SK-N-SH treated with all-trans-retinoic acid at 6 μM for 48 hours (cell line): ENCODE measurements at regions not wholly inside any gene's neighbourhood (a gene's known extent, or its start where the extent isn't known, plus 50 kb on each side); places are given as distances from the start of the nearest gene placed in this dataset.

Source experiments
- ATAC-seq: fragments of 200-7000 bp; cut with Tn5 transposase; 3 replicates; pipeline ENCODE4 v1.9.1; 2020; ENCODE audit warnings: mild to moderate bottlenecking, moderate library complexity
- ARNTL ChIP-seq: fragments of 450-650 bp; formaldehyde crosslinking; IDR thresholded peaks from 2 replicates; pipeline ENCODE4 v1.5.0; 2020; ENCODE audit warnings: low read depth, mild to moderate bottlenecking, moderate library complexity, borderline replicate concordance
- BACH2 ChIP-seq: fragments of 250-450 bp; sonication (Bioruptor Pico); IDR thresholded peaks from 2 replicates; pipeline ENCODE4 v1.9.0; 2021; ENCODE audit warnings: mild to moderate bottlenecking, borderline replicate concordance
- CSDC2 ChIP-seq: fragments of 250-450 bp; sonication (Bioruptor Pico); IDR thresholded peaks from 2 replicates; pipeline ENCODE4 v1.5.0; 2020; ENCODE audit warnings: mild to moderate bottlenecking, moderate library complexity
- ESRRG ChIP-seq: fragments of 250-450 bp; sonication (Bioruptor Pico); IDR thresholded peaks from 2 replicates; pipeline ENCODE4 v1.6.1; 2021; ENCODE audit warnings: mild to moderate bottlenecking
- GLIS3 ChIP-seq: fragments of 250-450 bp; sonication (Bioruptor Pico); IDR thresholded peaks from 2 replicates; pipeline ENCODE4 v1.5.0; 2020; ENCODE audit warnings: mild to moderate bottlenecking, moderate library complexity
- ISL1 ChIP-seq: fragments of 250-450 bp; sonication (Bioruptor Pico); IDR thresholded peaks from 2 replicates; pipeline ENCODE4 v2.1.2; 2022; ENCODE audit warnings: mild to moderate bottlenecking, moderate library complexity
- PPARA ChIP-seq: fragments of 250-450 bp; sonication (Bioruptor Pico); IDR thresholded peaks from 2 replicates; pipeline ENCODE4 v1.5.0; 2020; ENCODE audit warnings: mild to moderate bottlenecking, borderline replicate concordance
- RARB ChIP-seq: fragments of 250-450 bp; sonication (Bioruptor Pico); IDR thresholded peaks from 2 replicates; pipeline ENCODE4 v1.8.0; 2021; ENCODE audit warnings: mild to moderate bottlenecking, moderate library complexity
- SNAI2 ChIP-seq: fragments of 250-450 bp; sonication (Bioruptor Pico); IDR thresholded peaks from 2 replicates; pipeline ENCODE4 v1.5.0; 2020; ENCODE audit warnings: mild to moderate bottlenecking, moderate library complexity
- TOX ChIP-seq: fragments of 250-450 bp; sonication (Bioruptor Pico); IDR thresholded peaks from 2 replicates; pipeline ENCODE4 v1.8.0; 2021; ENCODE audit warnings: mild to moderate bottlenecking, moderate library complexity, borderline replicate concordance
- ZC3H10 ChIP-seq: fragments of 250-450 bp; sonication (Bioruptor Pico); IDR thresholded peaks from 2 replicates; pipeline ENCODE4 v1.5.1; 2021; ENCODE audit warnings: mild to moderate bottlenecking, moderate library complexity
- ZFP3 ChIP-seq: fragments of 250-450 bp; sonication (Bioruptor Pico); IDR thresholded peaks from 2 replicates; pipeline ENCODE4 v1.5.0; 2020; ENCODE audit warnings: mild to moderate bottlenecking, moderate library complexity
- ZFP30 ChIP-seq: fragments of 450-650 bp; formaldehyde crosslinking; IDR thresholded peaks from 2 replicates; pipeline ENCODE4 v1.5.0; 2022; ENCODE audit warnings: mild to moderate bottlenecking, moderate library complexity
- ZNF565 ChIP-seq: fragments of 450-650 bp; formaldehyde crosslinking; conservative IDR thresholded peaks from 2 replicates; pipeline ENCODE4 v1.5.0; 2020; ENCODE audit warnings: low read depth, mild to moderate bottlenecking, moderate library complexity
- ZNF8 ChIP-seq: fragments of 450-650 bp; formaldehyde crosslinking; IDR thresholded peaks from 2 replicates; pipeline ENCODE4 v1.5.0; 2020; ENCODE audit warnings: mild to moderate bottlenecking, moderate library complexity
- TF ChIP-seq, protein P1 (sequence below): fragments of 250-450 bp; sonication (Bioruptor Pico); IDR thresholded peaks from 2 replicates; pipeline ENCODE4 v1.8.0; 2021; ENCODE audit warnings: low read depth, mild to moderate bottlenecking, moderate library complexity, borderline replicate concordance
- TF ChIP-seq, protein P2 (sequence below): fragments of 250-450 bp; sonication (Bioruptor Pico); IDR thresholded peaks from 2 replicates; pipeline ENCODE4 v1.5.0; 2020; ENCODE audit warnings: mild to moderate bottlenecking, moderate library complexity
- TF ChIP-seq, protein P3 (sequence below): fragments of 250-450 bp; sonication (Bioruptor Pico); IDR thresholded peaks from 2 replicates; pipeline ENCODE4 v1.5.1; 2021; ENCODE audit warnings: mild to moderate bottlenecking, moderate library complexity
- TF ChIP-seq, protein P4 (sequence below): fragments of 250-450 bp; sonication (Bioruptor Pico); IDR thresholded peaks from 2 replicates; pipeline ENCODE4 v1.8.0; 2020; ENCODE audit warnings: mild to moderate bottlenecking, moderate library complexity, borderline replicate concordance

DNA sequence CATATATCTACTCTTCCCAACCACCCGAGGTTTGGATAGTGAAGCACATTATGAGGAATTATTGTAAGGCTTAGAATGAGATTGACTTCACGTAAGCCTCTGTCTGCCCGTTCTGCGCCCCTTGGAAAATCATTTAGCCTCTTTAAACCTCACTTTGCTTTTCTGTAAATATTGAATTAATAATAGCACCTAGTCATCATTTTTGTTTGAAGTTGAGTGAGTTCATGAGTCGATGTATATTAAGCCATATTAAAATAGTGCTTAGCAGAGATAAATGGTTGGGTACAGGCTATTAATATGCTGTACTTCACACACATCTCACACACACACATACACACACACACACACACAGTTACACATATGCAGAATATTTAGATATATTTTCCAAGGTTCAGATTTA lies 344.8 kb upstream of the EYS start:
- no peak for ATAC-seq
- TF ChIP-seq ESRRG (CRISPR knock-in tag), result no peak
- no peak for TF ChIP-seq TOX (CRISPR knock-in tag)
- TF ChIP-seq, protein P1, sequence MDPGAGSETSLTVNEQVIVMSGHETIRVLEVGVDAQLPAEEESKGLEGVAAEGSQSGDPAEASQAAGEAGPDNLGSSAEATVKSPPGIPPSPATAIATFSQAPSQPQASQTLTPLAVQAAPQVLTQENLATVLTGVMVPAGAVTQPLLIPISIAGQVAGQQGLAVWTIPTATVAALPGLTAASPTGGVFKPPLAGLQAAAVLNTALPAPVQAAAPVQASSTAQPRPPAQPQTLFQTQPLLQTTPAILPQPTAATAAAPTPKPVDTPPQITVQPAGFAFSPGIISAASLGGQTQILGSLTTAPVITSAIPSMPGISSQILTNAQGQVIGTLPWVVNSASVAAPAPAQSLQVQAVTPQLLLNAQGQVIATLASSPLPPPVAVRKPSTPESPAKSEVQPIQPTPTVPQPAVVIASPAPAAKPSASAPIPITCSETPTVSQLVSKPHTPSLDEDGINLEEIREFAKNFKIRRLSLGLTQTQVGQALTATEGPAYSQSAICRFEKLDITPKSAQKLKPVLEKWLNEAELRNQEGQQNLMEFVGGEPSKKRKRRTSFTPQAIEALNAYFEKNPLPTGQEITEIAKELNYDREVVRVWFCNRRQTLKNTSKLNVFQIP (CRISPR knock-in tag), result no peak
- TF ChIP-seq RARB (CRISPR knock-in tag), result no peak
- TF ChIP-seq CSDC2 (CRISPR knock-in tag), result no peak
- TF ChIP-seq, protein P2, sequence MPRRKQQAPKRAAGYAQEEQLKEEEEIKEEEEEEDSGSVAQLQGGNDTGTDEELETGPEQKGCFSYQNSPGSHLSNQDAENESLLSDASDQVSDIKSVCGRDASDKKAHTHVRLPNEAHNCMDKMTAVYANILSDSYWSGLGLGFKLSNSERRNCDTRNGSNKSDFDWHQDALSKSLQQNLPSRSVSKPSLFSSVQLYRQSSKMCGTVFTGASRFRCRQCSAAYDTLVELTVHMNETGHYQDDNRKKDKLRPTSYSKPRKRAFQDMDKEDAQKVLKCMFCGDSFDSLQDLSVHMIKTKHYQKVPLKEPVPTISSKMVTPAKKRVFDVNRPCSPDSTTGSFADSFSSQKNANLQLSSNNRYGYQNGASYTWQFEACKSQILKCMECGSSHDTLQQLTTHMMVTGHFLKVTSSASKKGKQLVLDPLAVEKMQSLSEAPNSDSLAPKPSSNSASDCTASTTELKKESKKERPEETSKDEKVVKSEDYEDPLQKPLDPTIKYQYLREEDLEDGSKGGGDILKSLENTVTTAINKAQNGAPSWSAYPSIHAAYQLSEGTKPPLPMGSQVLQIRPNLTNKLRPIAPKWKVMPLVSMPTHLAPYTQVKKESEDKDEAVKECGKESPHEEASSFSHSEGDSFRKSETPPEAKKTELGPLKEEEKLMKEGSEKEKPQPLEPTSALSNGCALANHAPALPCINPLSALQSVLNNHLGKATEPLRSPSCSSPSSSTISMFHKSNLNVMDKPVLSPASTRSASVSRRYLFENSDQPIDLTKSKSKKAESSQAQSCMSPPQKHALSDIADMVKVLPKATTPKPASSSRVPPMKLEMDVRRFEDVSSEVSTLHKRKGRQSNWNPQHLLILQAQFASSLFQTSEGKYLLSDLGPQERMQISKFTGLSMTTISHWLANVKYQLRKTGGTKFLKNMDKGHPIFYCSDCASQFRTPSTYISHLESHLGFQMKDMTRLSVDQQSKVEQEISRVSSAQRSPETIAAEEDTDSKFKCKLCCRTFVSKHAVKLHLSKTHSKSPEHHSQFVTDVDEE, result no peak
- no peak for TF ChIP-seq ZNF8 (CRISPR knock-in tag)
- TF ChIP-seq, all 23 proteins: peak for 0

DNA sequence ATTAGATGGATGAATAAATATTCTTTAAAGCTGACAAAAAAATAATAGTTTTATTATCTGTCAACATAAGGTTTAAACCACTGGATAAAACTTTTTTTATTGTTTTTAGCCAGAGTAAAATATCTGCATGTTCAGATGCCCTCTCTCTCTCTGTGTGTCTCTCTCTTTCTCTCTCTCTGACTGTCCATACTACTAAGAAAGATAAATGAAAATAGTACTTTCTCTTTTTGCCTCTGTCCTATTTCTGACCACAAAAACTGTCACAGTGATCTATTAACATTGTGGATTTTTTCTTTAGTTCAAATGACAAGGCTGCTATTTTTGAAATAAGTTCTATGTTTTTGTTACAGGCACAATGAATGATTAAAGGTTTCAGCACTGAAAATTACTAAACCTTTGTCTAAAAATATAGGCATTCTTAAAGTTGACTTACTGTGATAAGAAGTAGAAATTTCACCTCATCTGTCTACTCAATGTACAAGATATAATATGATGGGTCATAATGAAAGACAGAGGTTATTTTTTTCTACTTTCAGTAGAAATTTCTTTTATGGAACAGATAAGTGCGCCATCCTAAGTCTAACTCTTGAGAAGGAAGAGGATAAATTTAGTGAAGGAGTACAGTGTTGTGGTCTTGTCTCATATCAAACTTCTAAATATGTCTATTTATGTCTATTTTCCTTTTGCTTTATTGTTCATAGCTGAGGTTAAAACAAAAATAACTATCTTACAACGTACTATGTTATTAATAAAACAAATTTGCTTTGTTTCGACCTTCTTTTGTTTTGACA lies 341.9 kb upstream of the EYS start:
- no peak for ATAC-seq
- TF ChIP-seq SNAI2 (CRISPR knock-in tag) (no peak), ESRRG (CRISPR knock-in tag) (no peak), CSDC2 (CRISPR knock-in tag) (no peak)

DNA sequence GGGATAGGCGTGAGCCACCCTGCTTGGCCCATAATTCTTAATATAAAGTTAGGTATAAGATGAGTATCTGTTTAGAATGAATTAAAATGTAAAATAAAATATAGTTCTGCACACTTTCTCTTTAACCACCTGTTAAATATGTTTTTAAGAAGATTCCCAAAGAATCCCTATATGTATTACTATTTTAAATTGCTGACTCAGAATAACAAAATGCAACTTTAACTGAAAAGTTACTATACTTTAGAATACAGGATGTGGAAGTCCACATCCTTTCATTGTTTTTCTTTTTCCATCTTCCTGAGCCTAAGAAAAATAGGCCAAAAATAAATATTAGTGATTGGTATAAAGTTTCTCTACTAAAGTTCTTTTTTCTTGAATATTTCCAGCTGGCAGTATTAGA lies 325.6 kb upstream of the EYS start:
- ATAC-seq, result no peak
- no peak for TF ChIP-seq ESRRG (CRISPR knock-in tag)
- TF ChIP-seq GLIS3 (CRISPR knock-in tag), result no peak
- TF ChIP-seq, protein P3, sequence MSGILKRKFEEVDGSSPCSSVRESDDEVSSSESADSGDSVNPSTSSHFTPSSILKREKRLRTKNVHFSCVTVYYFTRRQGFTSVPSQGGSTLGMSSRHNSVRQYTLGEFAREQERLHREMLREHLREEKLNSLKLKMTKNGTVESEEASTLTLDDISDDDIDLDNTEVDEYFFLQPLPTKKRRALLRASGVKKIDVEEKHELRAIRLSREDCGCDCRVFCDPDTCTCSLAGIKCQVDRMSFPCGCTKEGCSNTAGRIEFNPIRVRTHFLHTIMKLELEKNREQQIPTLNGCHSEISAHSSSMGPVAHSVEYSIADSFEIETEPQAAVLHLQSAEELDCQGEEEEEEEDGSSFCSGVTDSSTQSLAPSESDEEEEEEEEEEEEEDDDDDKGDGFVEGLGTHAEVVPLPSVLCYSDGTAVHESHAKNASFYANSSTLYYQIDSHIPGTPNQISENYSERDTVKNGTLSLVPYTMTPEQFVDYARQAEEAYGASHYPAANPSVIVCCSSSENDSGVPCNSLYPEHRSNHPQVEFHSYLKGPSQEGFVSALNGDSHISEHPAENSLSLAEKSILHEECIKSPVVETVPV, result no peak
- no peak for TF ChIP-seq SNAI2 (CRISPR knock-in tag)
- no peak for TF ChIP-seq PPARA
- TF ChIP-seq, protein P1 (CRISPR knock-in tag), result no peak
- TF ChIP-seq ZNF8 (CRISPR knock-in tag), result no peak
- TF ChIP-seq ZFP3 (CRISPR knock-in tag), result no peak
- TF ChIP-seq BACH2 (CRISPR knock-in tag), result no peak

DNA sequence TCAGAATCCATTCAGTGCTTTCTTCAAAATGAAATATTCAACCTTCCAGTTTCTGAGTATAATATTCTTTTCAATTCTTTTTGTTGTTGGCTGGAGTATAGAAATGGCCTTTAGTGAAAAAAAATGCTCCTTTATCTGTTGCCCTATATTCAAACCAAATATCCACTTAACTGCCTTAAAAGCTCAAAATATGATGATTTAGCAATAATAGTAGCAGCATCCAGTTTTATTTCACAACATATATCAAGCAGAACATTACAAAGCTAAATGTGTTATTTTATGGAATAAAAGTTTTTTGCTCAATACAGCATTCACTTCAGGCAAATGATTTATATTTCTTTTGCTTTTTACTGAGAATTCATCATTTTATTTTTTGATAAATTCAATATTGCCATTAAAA lies 322.4 kb upstream of the EYS start:
- TF ChIP-seq ESRRG (CRISPR knock-in tag), result no peak
- ATAC-seq, result no peak

DNA sequence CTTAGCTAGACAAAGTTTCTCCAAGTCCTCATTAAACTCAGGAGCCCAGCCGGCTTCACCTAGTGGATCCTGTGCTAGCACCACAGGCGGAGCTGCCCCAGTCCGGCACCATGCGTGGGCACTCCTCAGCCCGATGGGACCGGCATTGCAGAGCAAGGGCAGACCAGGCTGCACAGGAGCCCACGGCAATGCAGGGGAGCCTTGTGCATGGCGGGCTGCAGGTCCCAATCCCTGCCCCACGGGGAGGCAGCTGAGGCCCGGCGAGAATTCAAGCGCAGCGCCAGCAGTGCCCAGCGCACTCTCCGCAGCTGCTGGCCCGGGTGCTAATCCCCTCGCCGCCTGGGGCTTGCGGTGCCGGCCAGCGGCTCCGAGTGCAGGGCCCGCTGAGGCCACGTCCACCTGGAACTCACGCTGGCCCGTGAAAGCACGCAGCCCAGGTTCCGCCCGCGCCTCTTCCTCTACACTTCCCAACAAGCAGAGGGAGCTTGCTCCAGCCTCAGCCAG lies 292.3 kb upstream of the EYS start:
- ATAC-seq, result no peak
- TF ChIP-seq, protein P2, result no peak
- TF ChIP-seq ZFP30 (CRISPR knock-in tag) (no peak), ZC3H10 (CRISPR knock-in tag) (no peak), ZNF565 (CRISPR knock-in tag) (no peak), ARNTL (CRISPR knock-in tag) (no peak), TOX (CRISPR knock-in tag) (no peak), ESRRG (CRISPR knock-in tag) (no peak), ISL1 (no peak), GLIS3 (CRISPR knock-in tag) (no peak), SNAI2 (CRISPR knock-in tag) (no peak)
- TF ChIP-seq, protein P4, sequence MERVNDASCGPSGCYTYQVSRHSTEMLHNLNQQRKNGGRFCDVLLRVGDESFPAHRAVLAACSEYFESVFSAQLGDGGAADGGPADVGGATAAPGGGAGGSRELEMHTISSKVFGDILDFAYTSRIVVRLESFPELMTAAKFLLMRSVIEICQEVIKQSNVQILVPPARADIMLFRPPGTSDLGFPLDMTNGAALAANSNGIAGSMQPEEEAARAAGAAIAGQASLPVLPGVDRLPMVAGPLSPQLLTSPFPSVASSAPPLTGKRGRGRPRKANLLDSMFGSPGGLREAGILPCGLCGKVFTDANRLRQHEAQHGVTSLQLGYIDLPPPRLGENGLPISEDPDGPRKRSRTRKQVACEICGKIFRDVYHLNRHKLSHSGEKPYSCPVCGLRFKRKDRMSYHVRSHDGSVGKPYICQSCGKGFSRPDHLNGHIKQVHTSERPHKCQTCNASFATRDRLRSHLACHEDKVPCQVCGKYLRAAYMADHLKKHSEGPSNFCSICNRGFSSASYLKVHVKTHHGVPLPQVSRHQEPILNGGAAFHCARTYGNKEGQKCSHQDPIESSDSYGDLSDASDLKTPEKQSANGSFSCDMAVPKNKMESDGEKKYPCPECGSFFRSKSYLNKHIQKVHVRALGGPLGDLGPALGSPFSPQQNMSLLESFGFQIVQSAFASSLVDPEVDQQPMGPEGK (CRISPR knock-in tag), result no peak
